ENCODE measurements at regions not wholly inside any gene's neighbourhood (a gene's known extent, or its start where the extent isn't known, plus 50 kb on each side); places are given as distances from the start of the nearest gene placed in this dataset.

DNA sequence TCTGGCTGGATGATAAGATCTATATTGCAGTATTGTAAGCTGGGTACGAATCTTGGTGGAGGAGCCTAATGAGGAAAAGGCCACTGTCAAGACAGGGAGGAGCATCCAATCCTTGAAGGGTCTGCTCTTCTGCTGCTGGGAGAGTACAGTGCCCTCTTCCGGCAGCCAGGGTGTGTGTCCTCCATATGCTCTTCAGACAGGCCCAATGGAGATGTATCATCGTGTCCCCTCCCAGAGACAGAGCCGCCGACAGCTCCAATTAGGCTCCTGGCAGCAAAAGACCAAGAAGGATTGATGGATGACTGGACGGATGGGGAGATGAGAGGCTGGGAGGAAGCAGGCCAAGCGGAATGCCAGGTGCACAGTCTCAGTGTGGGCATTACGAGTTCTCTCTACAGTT is 51.6 kb upstream of the PIWIL1 start:
- TF ChIP-seq CTCF (conservative IDR thresholded peaks at IDR 0.05) (peak; percentile 60), ZFX (IDR thresholded peaks at IDR 0.05) (no peak)

GRCh38 chr12:130286741-130287440 is 50.8 kb upstream of the PIWIL1 start:
- H3K27ac ChIP-seq = no peak overlapping the region
- TF ChIP-seq CTCF (conservative IDR thresholded peaks at IDR 0.05) (no peak), ZFX (IDR thresholded peaks at IDR 0.05) (no peak)

More for the DNA sequence above, 51.6 kb upstream of the PIWIL1 start:
- H3K27ac ChIP-seq = no peak overlapping the region

Measured in C4-2B (cell line).